HAP-1 (cell line): ENCODE measurements at regions not wholly inside any gene's neighbourhood (a gene's known extent, or its start where the extent isn't known, plus 50 kb on each side); places are given as distances from the start of the nearest gene placed in this dataset.

Experiments used
- DNase-seq, 2 experiments: peaks; one replicate each; pipeline ENCODE4 v3.0.0-alpha.2; 2016 to 2020; ENCODE audit warnings: low spot score in 2 of 2
- H3K27me3 ChIP-seq: fragments of 250-450 bp; sonication (Bioruptor Pico); 2 replicates; pipeline ENCODE4 v1.5.1; 2020; ENCODE audit warnings: low read depth, mild to moderate bottlenecking, moderate library complexity
- H3K36me3 ChIP-seq: fragments of 250-450 bp; sonication (Bioruptor Pico); replicated peaks from 2 replicates; pipeline ENCODE4 v1.5.1; 2020; ENCODE audit warnings: mild to moderate bottlenecking
- H3K4me1 ChIP-seq: fragments of 250-450 bp; sonication (Bioruptor Pico); 2 replicates; pipeline ENCODE4 v1.5.1; 2020; ENCODE audit warnings: mild to moderate bottlenecking
- H3K4me3 ChIP-seq: fragments of 250-450 bp; sonication (Bioruptor Pico); 2 replicates; pipeline ENCODE4 v1.5.1; 2020; ENCODE audit warnings: mild to moderate bottlenecking, moderate library complexity
- H3K9me3 ChIP-seq: fragments of 250-450 bp; sonication (Bioruptor Pico); 2 replicates; pipeline ENCODE4 v1.5.1; 2020; ENCODE audit warnings: mild to moderate bottlenecking, moderate library complexity
- in situ Hi-C: fragments of 300-500 bp; cut with MboI; formaldehyde crosslinking; loops from 3 replicates; pipeline ENCODE4 v1.14.3; 2020; ENCODE audit warnings: low sequenced_read_pairs, inconsistent platforms, mixed read lengths

DNA sequence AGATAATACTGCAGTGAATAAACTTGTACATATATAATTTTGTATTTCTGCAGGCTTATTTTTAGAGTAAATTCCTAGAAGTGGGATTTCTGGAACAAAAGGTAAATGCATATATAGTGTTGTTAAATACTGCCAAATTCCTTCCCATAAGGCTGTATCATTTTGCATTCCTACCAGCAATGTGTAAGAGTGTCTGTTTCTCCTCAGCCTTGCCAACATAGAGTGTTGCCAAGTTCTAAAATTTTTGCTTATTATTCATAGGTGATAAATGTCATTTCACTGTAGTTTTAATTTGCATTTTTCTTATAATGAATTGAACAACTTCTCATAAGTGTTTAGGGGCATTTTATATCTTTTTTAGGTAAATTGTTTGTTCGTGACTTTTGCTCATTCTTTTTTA is 174.2 kb upstream of the ZBED5 start:
- in situ Hi-C loops: no loop called here
- no peak for DNase-seq
- H3K27me3 ChIP-seq: no peaks in the 10 kb centered on the region; the same call in 1 of the 2 replicates
- H3K4me1 ChIP-seq: no peaks in the 10 kb centered on the region
- H3K9me3 ChIP-seq: no peaks in the 10 kb centered on the region
- no peak overlapping the region for H3K4me3 ChIP-seq
- H3K36me3 ChIP-seq: no peaks in the 10 kb centered on the region

DNA sequence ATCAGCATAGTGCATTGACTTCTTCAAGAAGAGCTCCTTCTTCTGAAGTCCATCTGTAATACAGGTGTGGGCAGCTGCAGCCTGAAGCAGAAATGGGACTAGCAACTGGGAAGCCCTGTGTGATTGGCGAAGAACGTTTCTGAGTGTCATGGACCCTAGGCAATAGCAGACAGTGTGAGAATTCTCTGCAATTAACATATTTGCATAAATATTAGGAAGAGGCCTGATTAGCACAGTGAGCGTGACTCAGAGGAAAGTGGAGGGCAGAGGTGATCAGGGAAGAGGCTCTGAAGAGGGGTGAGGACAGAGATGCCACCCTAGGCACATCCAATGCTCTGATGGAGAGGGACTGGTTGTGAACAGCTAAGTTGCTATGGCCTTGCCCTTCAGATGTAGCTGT is 171.2 kb upstream of the ZBED5 start:
- Histone ChIP-seq H3K4me3 (no peak overlapping the region), H3K9me3 (no peaks in the 10 kb centered on the region), H3K4me1 (no peaks in the 10 kb centered on the region), H3K27me3 (no peaks in the 10 kb centered on the region; the same call in 1 of the 2 replicates), H3K36me3 (no peaks in the 10 kb centered on the region)
- DNase-seq: no peak
- in situ Hi-C loops: loop anchor here (5.0 to 10.0 kb wide), 2 partner anchors 236 to 758 kb away; no protein-coding TSS in a partner anchor

DNA sequence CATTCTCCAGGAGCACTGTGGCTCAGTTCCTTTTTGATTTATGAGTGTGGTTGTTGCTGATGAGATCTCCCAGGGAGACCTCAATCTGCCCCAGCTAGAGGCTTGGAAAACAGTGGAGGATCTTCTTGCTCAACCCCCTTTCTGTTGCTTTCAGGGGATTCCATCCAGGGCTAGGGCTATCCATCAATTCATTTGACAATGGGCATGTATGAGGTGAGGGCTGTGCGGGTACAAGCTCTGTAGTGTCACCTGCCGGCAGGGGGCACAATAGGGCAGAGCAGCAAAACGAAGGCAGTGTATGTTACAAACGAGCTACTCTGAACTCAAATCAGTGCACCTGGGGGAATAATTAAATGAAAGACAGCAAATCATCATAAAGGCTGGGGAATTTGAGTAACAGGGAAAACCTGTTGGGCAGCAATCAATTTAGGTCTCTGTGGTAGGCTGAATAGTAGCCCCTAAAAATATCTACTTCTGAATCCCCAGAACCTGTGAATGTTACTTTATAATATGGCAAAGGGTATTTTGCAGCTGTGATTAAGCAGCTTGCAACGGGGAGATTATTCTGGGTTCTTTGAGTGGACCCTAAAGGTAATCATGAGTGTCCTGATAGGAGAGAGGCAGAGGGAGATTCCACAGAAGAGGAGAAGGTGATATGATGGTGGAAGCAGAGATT is 170.3 kb upstream of the ZBED5 start:
- Histone ChIP-seq H3K36me3 (no peaks in the 10 kb centered on the region), H3K4me1 (no peaks in the 10 kb centered on the region), H3K9me3 (no peaks in the 10 kb centered on the region), H3K27me3 (no peaks in the 10 kb centered on the region; the same call in 1 of the 2 replicates), H3K4me3 (no peak overlapping the region)
- in situ Hi-C loops: loop anchor here (5.0 to 10.0 kb wide), 2 partner anchors 237 to 759 kb away; no protein-coding TSS in a partner anchor
- peak; percentile 51 to 88 for DNase-seq

DNA sequence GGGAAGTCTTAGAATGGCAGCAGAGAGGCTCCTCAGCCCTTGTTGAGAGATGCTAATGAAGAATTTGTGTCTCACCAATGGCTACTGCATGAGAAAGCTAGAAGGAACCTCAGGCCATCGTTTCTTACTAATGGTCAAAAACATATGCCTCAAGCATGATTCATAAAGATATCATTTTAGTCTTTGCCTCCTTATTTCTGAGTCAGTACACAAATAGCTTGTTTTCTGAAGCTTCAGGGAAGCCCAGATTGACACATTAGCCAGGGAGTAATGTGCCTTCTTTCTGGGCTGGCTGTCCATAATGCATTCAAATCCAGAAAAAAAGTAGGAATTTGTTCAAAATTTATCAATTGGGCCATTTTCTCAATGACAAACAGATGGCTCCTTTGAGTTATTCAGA is 169.4 kb upstream of the ZBED5 start:
- peaks cover under 1% of the 10 kb centered on the region for H3K4me1 ChIP-seq
- H3K9me3 ChIP-seq: no peaks in the 10 kb centered on the region
- no peaks in the 10 kb centered on the region for H3K27me3 ChIP-seq
- in situ Hi-C loops: loop anchor here (5.0 to 10.0 kb wide), 2 partner anchors 238 to 760 kb away; no protein-coding TSS in a partner anchor
- no peak for DNase-seq
- H3K36me3 ChIP-seq: no peaks in the 10 kb centered on the region
- H3K4me3 ChIP-seq: no peak overlapping the region

DNA sequence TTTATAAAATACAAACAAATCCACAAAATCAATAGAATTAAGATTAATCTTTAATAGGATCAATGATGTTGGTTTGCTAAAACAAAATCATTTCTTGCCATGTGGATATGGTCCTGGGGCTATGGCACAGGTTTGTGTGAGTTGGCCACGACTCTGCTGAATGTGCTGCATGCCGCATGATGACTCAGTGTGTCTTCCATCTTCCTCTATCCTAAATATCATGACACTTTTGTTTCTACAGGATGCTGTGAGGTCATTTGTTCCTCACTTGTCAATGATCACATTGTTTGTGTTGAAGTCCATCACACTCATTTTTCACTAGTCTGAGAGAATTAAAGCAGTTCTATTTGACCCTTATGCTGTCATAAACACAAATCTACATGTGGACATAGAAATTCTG is 167.2 kb upstream of the ZBED5 start:
- Histone ChIP-seq H3K27me3 (no peaks in the 10 kb centered on the region), H3K9me3 (no peaks in the 10 kb centered on the region), H3K36me3 (no peaks in the 10 kb centered on the region), H3K4me1 (peaks cover 8% of the 10 kb centered on the region), H3K4me3 (no peak overlapping the region)
- DNase-seq: no peak
- in situ Hi-C loops: loop anchor here (5.0 to 10.0 kb wide), 2 partner anchors 240 to 762 kb away; no protein-coding TSS in a partner anchor

DNA sequence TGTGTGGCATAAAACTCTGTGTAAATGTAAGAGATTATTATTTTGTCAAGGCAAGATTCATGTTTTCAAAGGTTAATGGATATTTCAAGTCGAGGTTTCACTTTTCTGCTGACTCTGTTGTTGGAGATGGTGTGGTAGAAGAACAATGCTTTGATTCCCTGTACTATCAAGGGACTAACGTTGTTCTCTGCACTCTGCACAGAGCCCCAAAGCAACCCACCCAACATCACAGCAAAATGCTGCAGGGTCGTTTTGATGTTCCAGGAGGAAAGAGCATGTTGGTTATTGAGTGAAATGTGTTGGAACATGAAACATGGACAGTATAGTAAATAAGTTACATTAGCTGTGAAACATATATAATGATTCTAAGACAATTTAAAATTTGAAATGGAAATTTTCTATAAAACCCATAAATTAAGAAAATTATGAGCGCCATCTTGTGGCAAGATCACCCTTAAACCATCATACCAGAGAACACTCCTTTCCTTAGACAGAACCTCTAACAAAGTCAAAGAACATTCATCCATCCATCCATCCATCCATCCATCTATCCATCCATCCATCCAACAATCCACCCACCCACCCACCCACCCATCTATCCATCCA is 164.4 kb upstream of the ZBED5 start:
- no peaks in the 10 kb centered on the region for H3K36me3 ChIP-seq
- H3K4me1 ChIP-seq: peaks cover 8% of the 10 kb centered on the region
- peak; percentile 41 to 47 for DNase-seq
- no peaks in the 10 kb centered on the region for H3K27me3 ChIP-seq
- no peaks in the 10 kb centered on the region for H3K9me3 ChIP-seq
- H3K4me3 ChIP-seq: no peak overlapping the region
- in situ Hi-C loops: loop anchor here (5.0 to 10.0 kb wide), 3 partner anchors 90 to 243 kb away; no protein-coding TSS in a partner anchor

DNA sequence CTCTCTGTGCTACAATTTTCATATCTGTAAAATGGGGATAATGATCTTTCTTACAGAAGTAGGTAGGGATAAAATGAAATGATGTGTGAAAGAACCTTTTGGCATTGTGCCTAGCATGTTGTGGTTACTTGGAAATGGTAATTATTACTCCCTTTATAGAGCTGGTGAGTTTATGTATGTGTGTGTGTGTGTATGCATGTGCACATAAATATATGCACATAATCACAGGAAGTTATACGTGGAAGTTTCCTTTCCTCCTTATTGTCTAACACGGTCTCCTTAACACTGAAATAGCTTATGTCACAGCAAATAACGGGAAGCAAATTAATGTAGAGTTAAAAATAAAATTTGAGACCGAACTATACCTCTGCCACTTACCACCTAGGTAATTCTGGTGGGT is 163.7 kb upstream of the ZBED5 start:
- in situ Hi-C loops: loop anchor here (5.0 to 10.0 kb wide), 3 partner anchors 89 to 243 kb away; no protein-coding TSS in a partner anchor

DNA sequence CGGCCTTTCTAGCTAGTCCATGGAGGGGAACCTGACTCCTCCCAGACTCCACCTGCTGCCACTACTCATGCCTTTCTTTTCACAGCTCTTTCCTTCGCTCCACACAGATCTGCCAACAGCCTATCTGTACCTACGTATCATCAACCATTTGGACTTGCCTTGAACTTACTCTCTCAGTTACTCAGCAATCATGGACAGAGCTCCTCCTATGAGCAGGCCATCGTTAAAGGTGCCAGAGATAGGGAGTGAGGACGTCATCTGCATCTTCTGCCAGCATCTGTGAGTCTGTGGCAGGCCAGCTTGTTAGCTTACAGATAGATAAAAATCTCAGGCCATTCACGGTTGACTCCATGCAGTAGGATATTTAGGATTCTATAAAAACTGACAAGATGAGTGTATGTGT is 162.9 kb upstream of the ZBED5 start:
- no peak overlapping the region for H3K4me3 ChIP-seq
- H3K27me3 ChIP-seq: no peaks in the 10 kb centered on the region
- peaks cover 8% of the 10 kb centered on the region for H3K4me1 ChIP-seq
- in situ Hi-C loops: loop anchor here (5.0 to 10.0 kb wide), 3 partner anchors 88 to 244 kb away; no protein-coding TSS in a partner anchor
- no peak for DNase-seq
- H3K36me3 ChIP-seq: no peaks in the 10 kb centered on the region
- no peaks in the 10 kb centered on the region for H3K9me3 ChIP-seq

More for the DNA sequence above, 163.7 kb upstream of the ZBED5 start:
- peaks cover 8% of the 10 kb centered on the region for H3K4me1 ChIP-seq
- no peaks in the 10 kb centered on the region for H3K9me3 ChIP-seq
- no peak for DNase-seq
- no peak overlapping the region for H3K4me3 ChIP-seq
- H3K36me3 ChIP-seq: no peaks in the 10 kb centered on the region
- no peaks in the 10 kb centered on the region for H3K27me3 ChIP-seq

DNA sequence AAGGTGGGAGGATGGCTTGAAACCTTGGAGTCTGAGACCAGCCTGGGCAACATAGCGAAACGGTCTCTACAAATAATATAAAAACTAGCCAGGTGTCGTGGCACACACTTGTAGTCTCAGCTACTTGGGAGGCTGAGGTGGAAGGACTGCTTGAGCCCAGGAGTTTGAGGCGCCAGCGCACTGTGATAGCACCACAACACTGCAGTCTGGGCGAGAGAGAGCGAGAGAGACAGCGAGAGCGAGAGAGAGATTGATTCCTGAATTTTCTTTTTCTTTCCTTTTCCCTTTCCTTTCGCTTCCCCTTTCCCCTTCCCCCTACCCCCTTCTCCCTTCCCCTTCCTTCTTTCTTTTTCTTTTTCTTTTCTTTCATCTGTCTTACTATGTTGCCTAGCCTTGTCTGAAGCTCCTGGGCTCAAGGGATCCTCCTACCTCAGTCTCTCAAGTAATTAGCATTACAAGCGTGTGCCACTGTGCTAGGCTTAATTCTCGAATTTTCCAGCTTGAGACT is 162.4 kb upstream of the ZBED5 start:
- in situ Hi-C loops: loop anchor here (5.0 to 10.0 kb wide), 3 partner anchors 88 to 245 kb away; no protein-coding TSS in a partner anchor
- peaks cover 8% of the 10 kb centered on the region for H3K4me1 ChIP-seq
- H3K36me3 ChIP-seq: no peaks in the 10 kb centered on the region
- H3K9me3 ChIP-seq: no peaks in the 10 kb centered on the region
- DNase-seq: no peak
- no peak overlapping the region for H3K4me3 ChIP-seq
- no peaks in the 10 kb centered on the region for H3K27me3 ChIP-seq

DNA sequence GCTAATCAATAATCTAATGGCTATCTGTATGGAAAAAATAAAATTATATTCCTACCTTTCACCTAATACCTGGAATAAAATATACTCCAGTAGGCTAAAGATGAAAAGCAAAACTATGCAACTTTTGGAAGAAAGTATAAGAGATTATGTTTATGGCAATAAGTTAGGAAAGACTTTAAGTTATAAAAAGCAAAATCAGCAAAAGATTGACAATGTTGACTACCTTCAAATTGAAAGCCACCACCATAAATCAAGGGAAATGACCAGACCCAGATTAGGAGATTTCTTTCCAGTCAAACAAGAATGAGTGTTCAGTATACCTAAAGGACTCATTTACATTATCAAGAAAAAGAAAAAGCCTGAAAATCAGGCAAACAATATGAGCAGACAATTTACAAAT is 159.1 kb upstream of the ZBED5 start:
- Histone ChIP-seq H3K9me3 (no peaks in the 10 kb centered on the region), H3K27me3 (no peaks in the 10 kb centered on the region), H3K4me3 (no peak overlapping the region), H3K4me1 (peaks cover 4% of the 10 kb centered on the region), H3K36me3 (no peaks in the 10 kb centered on the region)
- DNase-seq: no peak
- in situ Hi-C loops: no loop called here

DNA sequence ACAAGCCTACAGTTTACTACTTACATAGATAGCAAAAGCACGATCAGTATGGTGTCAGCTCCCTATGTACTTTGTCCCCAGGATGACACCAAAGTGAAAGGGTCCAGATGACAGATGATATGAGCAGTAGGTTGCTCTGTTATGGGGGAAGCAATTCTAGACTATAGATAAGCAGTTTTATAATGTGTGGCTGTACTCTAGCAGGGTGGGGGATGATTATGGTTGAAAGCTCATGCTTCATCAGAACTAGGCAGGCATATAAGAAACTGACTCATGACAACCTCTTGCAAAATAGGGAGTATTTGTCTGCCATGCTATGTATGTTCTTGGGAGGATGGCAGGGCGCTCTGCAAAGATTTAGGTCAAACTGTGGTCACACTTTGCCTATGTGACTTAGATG is 158.2 kb upstream of the ZBED5 start:
- Histone ChIP-seq H3K27me3 (no peaks in the 10 kb centered on the region), H3K4me3 (no peak overlapping the region), H3K9me3 (no peaks in the 10 kb centered on the region), H3K4me1 (peaks cover 2% of the 10 kb centered on the region), H3K36me3 (no peaks in the 10 kb centered on the region)
- no peak for DNase-seq
- in situ Hi-C loops: no loop called here

DNA sequence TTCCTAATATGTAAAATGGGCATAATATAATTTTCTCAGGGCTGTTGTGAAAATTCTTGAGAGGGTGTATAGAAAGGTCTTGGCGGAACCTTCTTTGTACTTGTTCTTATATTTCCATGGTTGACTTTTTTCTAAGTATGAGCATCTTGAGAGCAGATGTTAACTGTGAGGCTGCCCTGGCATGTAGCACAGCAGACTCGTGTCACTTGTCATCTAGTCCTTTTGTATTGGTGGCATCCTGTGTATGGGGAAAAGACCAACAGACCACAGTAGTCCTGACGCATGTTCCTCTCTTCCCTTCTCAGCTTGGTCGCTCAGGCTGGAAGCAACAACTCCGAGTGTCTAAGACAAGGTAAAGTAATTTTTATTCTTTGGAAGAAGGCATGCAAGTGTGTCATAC is 153.8 kb upstream of the ZBED5 start:
- Histone ChIP-seq H3K9me3 (no peaks in the 10 kb centered on the region), H3K27me3 (no peaks in the 10 kb centered on the region), H3K36me3 (no peaks in the 10 kb centered on the region), H3K4me3 (no peak overlapping the region), H3K4me1 (peaks cover 12% of the 10 kb centered on the region)
- in situ Hi-C loops: no loop called here
- DNase-seq: no peak

DNA sequence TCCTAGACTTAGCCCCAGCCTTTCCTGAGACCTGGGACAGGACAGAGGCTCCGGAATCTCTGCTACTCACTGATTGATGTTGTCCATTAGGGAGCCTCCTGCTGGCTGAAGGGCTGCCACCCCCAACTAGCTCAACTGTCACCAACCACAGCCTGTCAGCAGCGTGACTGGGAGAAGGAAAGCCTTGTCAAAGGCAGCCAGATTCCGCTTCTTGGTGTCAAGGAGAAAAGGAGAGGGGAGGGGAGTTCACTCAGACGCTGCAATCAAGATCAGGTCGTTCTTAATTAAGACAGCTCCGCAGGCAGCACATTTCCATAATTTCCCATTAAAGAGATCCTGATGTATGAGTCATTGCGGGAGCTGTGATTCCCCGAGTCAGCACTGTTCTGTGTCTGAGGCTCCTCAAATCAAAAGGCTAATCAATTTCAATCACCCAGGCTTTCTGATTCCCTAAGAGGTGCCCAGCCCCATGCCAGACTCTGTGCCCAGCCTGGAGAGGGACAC is 152.8 kb upstream of the ZBED5 start:
- H3K4me3 ChIP-seq: no peak overlapping the region
- DNase-seq: peak; percentile 48 to 63
- no peaks in the 10 kb centered on the region for H3K27me3 ChIP-seq
- H3K9me3 ChIP-seq: no peaks in the 10 kb centered on the region
- no peaks in the 10 kb centered on the region for H3K36me3 ChIP-seq
- in situ Hi-C loops: no loop called here
- H3K4me1 ChIP-seq: peaks cover 12% of the 10 kb centered on the region

DNA sequence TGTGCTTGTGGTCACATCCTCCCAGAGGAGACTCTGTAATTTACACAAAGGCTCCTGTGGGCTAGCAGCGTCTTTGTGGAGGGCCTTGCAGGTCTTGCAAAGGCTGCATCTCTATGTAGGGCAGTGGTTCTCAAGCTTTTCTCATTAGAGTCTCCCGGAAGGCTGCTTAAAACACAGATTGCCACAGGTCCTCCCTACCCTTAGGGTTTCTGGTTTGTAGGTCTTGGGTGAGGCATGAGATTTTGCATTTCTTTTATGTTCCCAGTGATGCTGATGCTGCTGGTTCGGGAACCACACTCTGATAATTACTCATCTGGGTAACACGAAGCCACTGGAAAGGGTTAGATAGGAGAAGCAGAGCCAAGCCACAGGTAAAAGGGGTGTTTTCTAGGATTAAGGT is 151.3 kb upstream of the ZBED5 start:
- no peak overlapping the region for H3K4me3 ChIP-seq
- H3K27me3 ChIP-seq: no peaks in the 10 kb centered on the region
- no peaks in the 10 kb centered on the region for H3K36me3 ChIP-seq
- peaks cover 12% of the 10 kb centered on the region for H3K4me1 ChIP-seq
- H3K9me3 ChIP-seq: no peaks in the 10 kb centered on the region
- DNase-seq: no peak
- in situ Hi-C loops: no loop called here
